ENCODE measurements at regions not wholly inside any gene's neighbourhood (a gene's known extent, or its start where the extent isn't known, plus 50 kb on each side); places are given as distances from the start of the nearest gene placed in this dataset.

- DNase-seq: no peak
These were observed 378.0 kb downstream of the UQCRFS1 start for GRCh38 chr19:28834996-28835395.

DNA sequence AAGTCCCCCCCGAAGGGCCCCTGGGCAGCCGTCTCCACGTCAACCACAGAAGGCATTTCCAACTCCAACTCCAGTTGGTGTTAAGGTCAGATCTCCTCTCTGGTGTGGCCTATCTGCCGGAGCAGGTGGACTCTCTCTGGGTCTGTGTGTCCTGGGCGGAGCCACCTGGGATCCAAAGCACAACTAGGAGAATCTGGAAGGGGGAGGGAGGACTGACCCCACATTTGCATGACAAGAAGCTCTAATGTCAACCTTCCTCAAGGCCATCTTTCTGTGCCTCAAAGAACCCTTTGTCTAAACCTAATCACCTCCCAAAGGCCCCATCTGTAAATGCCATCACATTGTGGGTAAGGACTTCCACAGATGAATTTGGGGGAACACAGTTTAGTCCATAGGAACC, 381.5 kb downstream of the UQCRFS1 start:
- DNase-seq: no peak

- DNase-seq: no peak
These were observed 383.2 kb downstream of the UQCRFS1 start for GRCh38 chr19:28829762-28830161.

GRCh38 chr19:28829359-28829758, 383.6 kb downstream of the UQCRFS1 start:
- no peak for DNase-seq

GRCh38 chr19:28828276-28828870, 384.6 kb downstream of the UQCRFS1 start:
- DNase-seq: no peak

DNA sequence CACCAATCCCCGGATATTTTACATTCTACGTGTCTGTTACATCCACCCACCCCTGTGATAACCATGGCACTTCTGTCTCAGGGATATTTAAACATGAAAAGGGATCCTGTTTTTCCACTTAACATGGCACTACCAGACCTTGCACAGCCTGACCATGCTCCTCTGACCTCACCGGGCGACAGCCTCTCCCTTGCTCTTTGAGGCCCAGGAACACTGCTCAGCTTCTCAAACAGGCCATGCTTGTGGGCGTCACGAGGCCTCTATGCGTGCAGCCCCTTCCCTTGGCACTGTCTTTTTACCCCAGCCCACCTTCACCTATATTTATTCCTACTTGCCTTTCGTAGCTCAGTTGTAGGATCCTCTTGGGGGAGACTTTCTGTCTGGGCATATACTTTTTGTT, 385.6 kb downstream of the UQCRFS1 start:
- no peak for DNase-seq

DNA sequence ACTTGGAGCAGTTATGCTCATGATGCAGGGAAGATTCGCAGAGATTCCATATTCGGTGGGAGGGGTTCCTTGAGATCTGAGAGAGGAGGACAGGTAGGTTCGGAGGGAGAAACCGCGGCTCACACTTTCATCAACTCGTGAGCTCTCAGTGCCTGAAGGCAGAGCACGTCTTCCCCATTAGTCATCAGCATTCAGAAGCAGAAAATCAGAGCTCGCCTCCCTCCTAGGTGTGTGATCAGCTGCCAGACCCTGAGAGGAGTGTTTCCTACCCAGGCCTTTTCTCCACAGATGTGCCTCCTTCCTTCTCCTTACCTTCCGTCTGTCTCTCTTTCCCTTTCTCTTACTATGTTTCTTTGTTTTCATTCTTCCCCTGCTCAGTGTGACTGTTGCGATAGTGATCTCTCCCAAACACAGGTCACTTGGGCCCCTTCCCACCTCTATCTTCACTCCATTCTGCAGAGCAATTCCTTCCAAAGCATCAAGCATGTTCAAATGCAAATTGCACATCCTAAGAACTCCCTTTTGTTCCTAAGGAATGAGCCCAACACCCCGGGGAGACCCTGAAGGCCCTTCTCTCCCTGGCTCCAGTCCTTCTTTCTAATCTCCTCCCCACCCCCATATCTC, 389.5 kb downstream of the UQCRFS1 start:
- DNase-seq: no peak

DNA sequence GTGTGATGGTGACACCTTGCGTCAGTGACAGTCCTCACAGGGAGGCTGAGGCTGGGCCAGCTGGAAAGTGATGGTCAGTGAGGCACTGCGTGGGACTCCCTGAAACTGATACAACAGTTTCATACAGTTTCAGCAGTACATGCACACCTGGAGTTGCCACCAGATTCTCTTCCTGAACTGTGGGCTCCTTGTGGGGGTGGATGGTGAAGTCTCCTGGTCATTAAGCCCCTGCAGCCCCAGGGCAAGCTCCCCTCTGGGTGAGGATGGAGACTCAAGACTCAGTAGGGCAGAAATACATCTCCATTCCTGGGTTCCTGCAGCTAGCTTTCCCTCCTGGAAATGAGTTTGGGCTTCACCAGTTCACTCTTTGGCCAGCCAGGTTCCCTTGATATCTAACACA, 392.7 kb downstream of the UQCRFS1 start:
- no peak for DNase-seq

GRCh38 chr19:28815257-28815656, 397.7 kb downstream of the UQCRFS1 start:
- no peak for DNase-seq

GRCh38 chr19:28794301-28794700, 418.6 kb downstream of the UQCRFS1 start:
- DNase-seq: no peak

- no peak for DNase-seq
These were observed 419.4 kb downstream of the UQCRFS1 start for GRCh38 chr19:28793391-28794168.

DNA sequence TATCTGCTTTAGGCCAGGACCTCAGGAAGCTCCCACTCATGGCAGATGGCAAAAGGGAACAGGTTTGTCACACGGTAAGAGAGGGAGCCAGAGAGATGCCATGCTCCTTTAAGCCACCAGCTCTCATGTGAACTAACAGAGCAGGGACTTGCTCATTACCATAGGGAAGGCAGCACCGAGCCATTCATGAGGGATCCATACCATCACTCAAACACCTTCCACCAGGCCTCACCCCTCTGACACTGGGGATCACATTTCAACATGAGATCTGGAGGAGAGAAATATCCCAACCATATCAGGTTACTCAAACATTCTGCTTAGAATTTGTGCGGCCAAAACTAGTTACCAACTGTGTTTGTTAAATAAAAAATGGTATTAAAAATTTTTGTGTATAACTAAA, 427.0 kb downstream of the UQCRFS1 start:
- DNase-seq: no peak

- no peak for DNase-seq
These were observed 448.9 kb downstream of the UQCRFS1 start for GRCh38 chr19:28764066-28764465.

GRCh38 chr19:28746478-28746877, 466.5 kb downstream of the UQCRFS1 start:
- no peak for DNase-seq

DNA sequence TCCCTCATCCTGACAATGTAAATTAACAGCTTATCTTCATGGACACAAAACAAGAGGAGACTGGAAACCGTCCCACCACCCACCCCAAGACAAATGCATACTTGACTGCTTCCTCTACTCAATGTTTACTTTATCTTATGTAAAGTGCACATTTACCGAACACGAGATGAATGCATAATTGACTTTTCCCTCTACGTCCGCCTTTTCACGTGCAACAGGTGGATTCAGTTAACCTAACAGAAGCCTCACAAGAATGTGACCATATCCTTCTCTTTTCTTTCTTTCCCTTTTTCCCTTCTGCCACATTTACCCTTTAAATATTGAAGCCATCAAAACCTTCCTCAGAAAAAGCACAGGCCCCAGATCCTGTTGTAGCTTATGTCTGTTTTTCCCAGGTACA, 468.0 kb downstream of the UQCRFS1 start:
- no peak for DNase-seq

DNA sequence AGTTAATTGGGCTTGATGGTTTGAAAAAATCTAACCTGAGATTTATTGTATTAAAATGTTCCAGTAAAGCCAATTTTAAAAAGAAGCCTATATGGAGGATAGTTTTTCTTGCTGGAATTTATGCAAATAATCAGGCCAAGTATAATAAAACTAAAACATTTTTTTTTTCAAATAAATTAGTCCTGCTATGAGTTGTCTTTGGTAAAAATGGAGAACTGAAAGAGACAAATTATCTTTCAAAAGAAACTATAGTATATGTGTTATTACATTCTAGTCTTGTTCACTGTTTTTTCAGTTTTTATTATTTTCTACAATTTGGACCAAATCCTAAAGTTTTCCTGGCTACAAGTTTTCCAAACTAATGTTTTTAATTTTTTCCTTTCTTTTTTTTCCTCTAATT, 468.9 kb downstream of the UQCRFS1 start:
- no peak for DNase-seq

DNA sequence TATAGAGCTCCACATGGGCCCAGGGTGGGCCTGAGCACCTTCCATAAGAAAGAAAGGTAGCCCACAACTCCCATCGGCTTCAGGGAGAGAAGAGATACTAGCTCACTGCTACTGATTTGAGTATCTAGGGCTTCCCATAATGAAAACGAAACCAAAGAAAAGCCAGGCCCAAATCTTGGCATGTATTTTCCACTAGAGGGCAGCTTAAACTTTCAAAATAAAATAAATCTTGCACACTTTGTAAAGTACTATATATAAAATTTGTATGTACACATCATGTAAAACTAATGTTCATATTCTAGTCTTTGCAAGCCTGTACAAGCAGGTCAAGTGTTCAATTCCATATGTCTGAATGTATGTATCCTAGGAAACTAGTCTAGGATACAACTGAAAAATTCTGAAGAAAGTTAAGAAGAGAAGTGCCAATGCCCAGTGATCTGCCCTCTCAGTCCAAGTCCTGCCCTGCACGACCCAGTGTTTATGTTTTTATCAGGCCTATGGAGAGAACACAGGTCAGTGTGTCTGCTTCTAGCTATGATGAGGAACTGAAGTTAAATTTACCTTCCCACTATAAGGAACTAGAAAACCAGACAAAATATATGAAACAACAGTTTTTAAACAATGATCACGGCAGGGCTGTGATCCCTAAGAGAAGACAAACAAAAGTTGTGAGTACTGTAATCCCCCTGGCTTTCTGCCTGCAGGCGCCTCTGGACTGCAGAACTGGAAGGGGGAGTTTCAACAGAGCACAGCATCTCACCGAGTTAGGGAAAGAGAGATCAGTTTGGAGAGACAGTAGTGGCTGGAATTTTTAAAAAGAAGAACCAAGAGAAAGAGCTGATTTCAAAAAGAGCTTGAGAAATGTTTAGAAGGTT, 475.7 kb downstream of the UQCRFS1 start:
- no peak for DNase-seq

- no peak for DNase-seq
These were observed 476.4 kb downstream of the UQCRFS1 start for GRCh38 chr19:28736528-28736927.

DNA sequence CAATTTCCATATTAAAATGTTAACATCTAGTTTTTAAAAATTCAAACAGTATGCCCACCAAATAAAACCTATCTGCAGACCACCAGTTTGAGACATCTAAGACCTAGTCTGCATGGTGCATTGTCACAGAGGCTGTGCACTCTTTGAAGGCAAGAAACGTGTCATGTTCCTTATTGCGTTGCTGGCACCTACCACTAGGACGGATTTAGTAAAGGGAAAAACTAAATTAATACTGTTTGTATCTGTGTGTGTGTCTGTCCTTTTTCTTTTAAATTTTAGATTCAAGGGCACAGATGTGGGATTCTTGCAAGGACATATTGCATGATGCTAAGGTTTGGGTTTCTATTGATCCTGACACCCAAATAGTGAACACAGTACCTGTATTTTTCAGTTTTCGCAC, 481.4 kb downstream of the UQCRFS1 start:
- no peak for DNase-seq

DNA sequence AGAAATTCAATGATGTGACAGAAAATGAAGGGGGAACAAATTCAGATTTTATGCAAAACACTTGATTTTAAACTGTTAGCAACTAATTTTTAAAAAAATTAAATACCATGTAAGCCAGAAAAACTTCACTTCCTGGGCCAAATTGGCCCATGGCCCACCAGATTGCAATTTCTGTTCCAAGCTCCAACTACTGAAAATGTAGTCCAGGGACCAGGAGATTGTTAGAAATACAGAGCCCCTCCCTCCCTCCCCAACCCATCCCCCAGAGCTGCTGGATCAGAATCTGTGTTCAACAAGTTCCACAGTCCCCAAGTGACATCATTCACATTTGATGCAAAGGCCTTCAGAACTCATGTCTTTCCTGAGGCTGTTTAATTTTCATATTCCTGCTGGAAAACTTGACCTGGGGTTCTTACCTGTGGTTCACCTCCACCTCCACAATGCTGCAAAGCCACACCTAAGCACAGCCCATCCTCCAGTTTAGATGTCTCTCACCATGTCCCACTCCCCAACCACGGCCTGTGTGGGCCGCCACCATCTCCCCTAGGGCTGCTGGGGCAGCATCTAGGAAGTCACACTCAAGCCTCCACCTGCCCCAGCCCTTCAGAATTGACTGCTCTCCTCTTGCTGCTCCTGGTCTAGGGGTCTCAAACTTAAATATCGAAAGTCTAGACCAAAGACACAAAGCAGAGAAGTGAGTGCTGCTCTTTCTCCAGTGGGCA, 482.0 kb downstream of the UQCRFS1 start:
- no peak for DNase-seq

GRCh38 chr19:28727480-28728159, 485.3 kb downstream of the UQCRFS1 start:
- peak; percentile 81 for DNase-seq
